K562 (cell line): ENCODE measurements at regions not wholly inside any gene's neighbourhood (a gene's known extent, or its start where the extent isn't known, plus 50 kb on each side); places are given as distances from the start of the nearest gene placed in this dataset.

Source experiments
- BRCA1 ChIP-seq, 2 experiments: fragments of 450-650 bp in 1 of 2; sonication (generic) in 1 of 2; formaldehyde crosslinking in 1 of 2; IDR thresholded peaks; 2 replicates each; pipeline versions ENCODE4 v1.5.0 to v1.6.1; 2017 to 2020; ENCODE audit warnings: mild to moderate bottlenecking in 1 of 2, missing genetic modification reagents in 1 of 2
- CTCF ChIP-seq, 3 experiments: IDR thresholded peaks in 2 of 3; conservative IDR thresholded peaks in 1 of 3; 2 replicates each; pipeline ENCODE4 v1.5.1; 2011 to 2012; ENCODE audit warnings: low read length in 3 of 3, mild to moderate bottlenecking in 3 of 3, control low read depth in 2 of 3, improper control_type of control experiment in 1 of 3, inconsistent platforms in 1 of 3, low read depth in 1 of 3, mixed read lengths in 1 of 3, moderate library complexity in 1 of 3; ENCODE audit not compliant: insufficient read depth in 2 of 3
- ELK1 ChIP-seq: sonication (generic); formaldehyde crosslinking; IDR thresholded peaks from 2 replicates; pipeline ENCODE4 v1.8.1; 2022; ENCODE audit warnings: missing genetic modification reagents
- EP300 ChIP-seq: IDR thresholded peaks from 2 replicates; pipeline ENCODE4 v1.6.1; 2012; ENCODE audit warnings: low read length, improper control_type of control experiment
- ESRRA ChIP-seq: fragments of 450-650 bp; IDR thresholded peaks from 2 replicates; pipeline ENCODE4 v1.6.1; 2014; ENCODE audit warnings: low read depth, mild to moderate bottlenecking, moderate library complexity, borderline replicate concordance
- GABPA ChIP-seq: fragments of 200-800 bp; sonication (Bioruptor generic); conservative IDR thresholded peaks from 2 replicates; pipeline ENCODE4 v1.6.1; 2016; ENCODE audit warnings: low read depth, missing genetic modification characterization, missing compliant biosample characterization
- MBD2 ChIP-seq: sonication (generic); IDR thresholded peaks from 2 replicates; pipeline ENCODE4 v1.6.1; 2016; ENCODE audit warnings: low read depth, borderline replicate concordance
- MTA3 ChIP-seq: fragments of 450-650 bp; formaldehyde crosslinking; IDR thresholded peaks from 2 replicates; pipeline ENCODE4 v1.6.1; 2017; ENCODE audit warnings: mild to moderate bottlenecking, borderline replicate concordance
- POLR2A ChIP-seq: fragments of 450-650 bp; conservative IDR thresholded peaks from 2 replicates; pipeline ENCODE4 v1.6.1; 2016
- YY1 ChIP-seq, 3 experiments: IDR thresholded peaks; 2 replicates each; pipeline ENCODE4 v1.6.1; 2011; ENCODE audit warnings: low read length in 2 of 3, mild to moderate bottlenecking in 2 of 3, moderate library complexity in 2 of 3, borderline replicate concordance in 1 of 3, control low read depth in 1 of 3, low read depth in 1 of 3; ENCODE audit not compliant: insufficient read depth in 3 of 3, insufficient replicate concordance in 2 of 3, control insufficient read depth in 1 of 3, insufficient read length in 1 of 3; ENCODE audit errors: extremely low read depth in 1 of 3
- ZNF551 ChIP-seq: fragments of 250-450 bp; sonication (Bioruptor Pico); IDR thresholded peaks from 2 replicates; pipeline ENCODE4 v1.5.0; 2021; ENCODE audit warnings: mild to moderate bottlenecking, moderate library complexity
- ZNF77 ChIP-seq: fragments of 250-450 bp; sonication (Bioruptor Pico); IDR thresholded peaks from 2 replicates; pipeline ENCODE4 v1.5.0; 2020
- TF ChIP-seq, protein P1 (sequence below): sonication (generic); formaldehyde crosslinking; IDR thresholded peaks from 2 replicates; pipeline ENCODE4 v1.8.0; 2022; ENCODE audit warnings: mild to moderate bottlenecking, low read depth, missing genetic modification reagents

- TF ChIP-seq ELK1 (CRISPR knock-in tag) (no peak), YY1 (IDR thresholded peaks at IDR 0.05; ENCODE audit: borderline replicate concordance in 1 of 3, control insufficient read depth in 1 of 3, extremely low read depth in 1 of 3, insufficient read depth in 3 of 3, insufficient read length in 1 of 3, insufficient replicate concordance in 2 of 3, low read depth in 1 of 3, low read length in 2 of 3) (no peak), ZNF551 (CRISPR knock-in tag) (no peak), MTA3 (no peak), GABPA (tag) (no peak), CTCF (IDR thresholded peaks at IDR 0.05 in 2 of 3, conservative IDR thresholded peaks at IDR 0.05 in 1 of 3; ENCODE audit: insufficient read depth in 2 of 3, low read depth in 1 of 3, low read length in 3 of 3) (no peak), POLR2A (no peak), ESRRA (no peak), ZNF77 (CRISPR knock-in tag) (no peak), MBD2 (no peak), EP300 (no peak), BRCA1 (IDR thresholded peaks at IDR 0.05) (no peak), BRCA1 (CRISPR knock-in tag; IDR thresholded peaks at IDR 0.05) (no peak)
- TF ChIP-seq, protein P1, sequence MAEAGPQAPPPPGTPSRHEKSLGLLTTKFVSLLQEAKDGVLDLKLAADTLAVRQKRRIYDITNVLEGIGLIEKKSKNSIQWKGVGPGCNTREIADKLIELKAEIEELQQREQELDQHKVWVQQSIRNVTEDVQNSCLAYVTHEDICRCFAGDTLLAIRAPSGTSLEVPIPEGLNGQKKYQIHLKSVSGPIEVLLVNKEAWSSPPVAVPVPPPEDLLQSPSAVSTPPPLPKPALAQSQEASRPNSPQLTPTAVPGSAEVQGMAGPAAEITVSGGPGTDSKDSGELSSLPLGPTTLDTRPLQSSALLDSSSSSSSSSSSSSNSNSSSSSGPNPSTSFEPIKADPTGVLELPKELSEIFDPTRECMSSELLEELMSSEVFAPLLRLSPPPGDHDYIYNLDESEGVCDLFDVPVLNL (CRISPR knock-in tag): no peak
These were observed 134.5 kb downstream of the C9orf152 start for GRCh38 chr9:110073356-110073905.
